ENCODE measurements at regions not wholly inside any gene's neighbourhood (a gene's known extent, or its start where the extent isn't known, plus 50 kb on each side); places are given as distances from the start of the nearest gene placed in this dataset.
"Not testable (repeated sequence)": the region's sequence is repeated elsewhere in the genome, so short reads cannot be mapped to it uniquely, and the experiment has no call there.

DNA sequence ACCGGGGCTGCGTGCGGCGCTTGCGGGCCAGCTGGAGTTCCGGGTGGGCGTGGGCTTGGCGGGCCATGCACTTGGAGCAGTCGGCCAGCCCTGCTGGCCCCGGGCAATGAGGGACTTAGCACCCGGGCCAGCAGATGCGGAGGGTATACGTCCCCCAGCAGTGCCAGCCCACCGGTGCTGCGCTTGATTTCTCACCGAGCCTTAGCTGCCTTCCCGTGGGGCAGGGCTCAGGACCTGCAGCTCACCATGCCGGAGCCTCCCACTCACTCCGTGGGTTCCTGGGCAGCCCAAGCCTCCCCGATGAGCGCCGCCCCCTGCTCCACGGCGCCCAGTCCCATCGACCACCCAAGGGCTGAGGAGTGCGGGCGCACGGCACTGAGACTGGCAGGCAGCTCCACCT, 51.4 kb upstream of the INPP4B start:
- not testable (repeated sequence) for DNase-seq (ENCODE audit: low spot score)

DNA sequence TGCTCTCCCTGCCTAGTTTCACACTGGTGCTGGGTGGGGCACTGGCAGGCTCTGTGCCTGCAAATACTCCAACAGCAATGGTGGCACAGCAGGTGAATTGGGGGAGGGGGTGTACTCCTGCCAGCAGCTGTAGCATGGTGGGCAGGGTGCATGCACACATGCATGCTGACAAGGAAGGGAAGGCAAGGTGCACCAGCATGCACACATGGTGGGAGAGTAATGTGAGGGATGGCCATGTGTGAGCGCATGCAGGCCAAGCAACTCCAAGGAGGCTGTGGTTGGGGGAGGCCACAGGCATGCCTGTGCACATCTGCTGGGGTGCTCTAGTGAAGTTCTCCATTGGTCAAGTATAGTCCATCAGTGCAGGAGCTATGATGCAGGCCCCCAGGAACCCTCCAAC, 54.5 kb upstream of the INPP4B start:
- no peak for DNase-seq (ENCODE audit: low spot score)

DNA sequence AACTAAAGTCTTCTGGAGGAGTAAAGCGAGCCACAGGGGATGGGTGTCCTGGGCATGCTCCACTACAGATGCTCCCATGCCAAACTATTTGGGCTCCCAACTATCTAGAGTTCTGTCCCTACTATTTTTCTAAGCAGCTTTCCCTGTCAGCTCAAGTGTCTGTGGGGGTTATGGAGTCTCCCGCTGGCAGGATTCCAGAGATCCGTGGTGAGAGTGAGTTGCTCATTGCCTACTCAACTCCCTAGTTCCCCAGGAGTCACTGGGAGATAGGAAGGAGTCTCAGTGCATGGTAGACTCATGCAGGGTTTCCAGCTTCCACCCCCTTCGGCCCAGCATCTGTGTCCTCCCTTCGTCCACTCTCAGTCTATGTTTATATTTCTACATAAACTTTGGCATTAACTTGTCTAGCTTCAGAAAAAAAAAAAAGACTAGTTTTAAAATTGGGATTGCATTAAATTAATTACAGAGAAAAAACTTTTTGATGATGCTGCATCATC, 55.1 kb upstream of the INPP4B start:
- no peak for DNase-seq (ENCODE audit: low spot score)

DNA sequence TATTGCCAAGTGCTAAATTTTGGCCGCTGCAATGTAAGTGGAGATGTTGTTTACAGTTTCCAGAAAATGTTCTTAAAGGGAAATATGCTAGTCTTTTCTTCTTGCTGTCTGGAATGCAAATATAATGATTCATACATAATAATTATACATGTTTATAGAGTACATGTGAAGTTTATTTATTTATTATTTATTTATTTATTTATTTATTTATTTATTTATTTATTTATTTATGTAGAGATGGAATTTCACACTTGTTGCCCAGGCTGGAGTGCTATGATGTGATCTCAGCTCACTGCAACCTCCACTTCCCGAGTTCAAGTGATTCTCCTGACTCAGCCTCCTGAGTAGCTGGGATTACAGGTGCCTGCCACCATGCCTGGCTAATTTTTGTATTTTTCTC, 57.5 kb upstream of the INPP4B start:
- not testable (repeated sequence) for DNase-seq (ENCODE audit: low spot score)

DNA sequence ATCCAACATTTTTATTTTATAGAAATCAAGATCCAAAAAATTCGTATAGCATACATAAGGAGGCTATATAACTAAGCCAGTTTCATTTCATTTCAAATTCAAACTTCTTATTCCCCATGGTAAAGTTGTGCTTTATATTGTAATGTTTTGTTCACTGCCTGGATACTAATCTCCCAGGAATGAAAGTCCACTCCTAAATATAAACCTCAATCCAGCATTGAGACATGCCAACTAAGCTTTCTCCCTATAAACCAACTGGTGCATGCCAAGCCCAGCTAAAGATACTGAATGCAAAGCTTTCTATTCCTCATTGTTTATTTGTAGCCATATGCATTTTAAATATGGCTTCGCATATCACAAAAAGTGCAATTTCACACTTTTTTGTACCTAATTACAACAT, 63.8 kb upstream of the INPP4B start:
- DNase-seq (ENCODE audit: low spot score), result no peak

DNA sequence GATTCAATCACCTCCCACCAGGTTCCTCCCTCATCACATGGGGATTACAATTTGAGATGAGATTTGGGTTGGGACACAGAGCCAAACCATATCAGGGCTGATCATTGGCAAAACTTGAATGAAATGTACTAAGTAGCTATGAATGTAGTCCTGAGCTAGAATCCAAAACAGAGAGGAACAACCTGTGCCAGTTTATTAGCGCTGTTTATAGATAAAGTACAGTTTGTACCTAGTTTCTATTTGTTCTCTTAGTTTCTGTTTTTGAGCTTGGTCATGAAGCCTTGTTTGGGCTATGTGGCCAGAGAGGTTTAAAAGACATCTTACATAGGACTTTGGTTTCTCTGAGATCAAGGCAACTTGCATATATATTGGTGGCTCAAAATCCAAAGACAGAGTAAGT, 66.9 kb upstream of the INPP4B start:
- no peak for DNase-seq (ENCODE audit: low spot score)

DNA sequence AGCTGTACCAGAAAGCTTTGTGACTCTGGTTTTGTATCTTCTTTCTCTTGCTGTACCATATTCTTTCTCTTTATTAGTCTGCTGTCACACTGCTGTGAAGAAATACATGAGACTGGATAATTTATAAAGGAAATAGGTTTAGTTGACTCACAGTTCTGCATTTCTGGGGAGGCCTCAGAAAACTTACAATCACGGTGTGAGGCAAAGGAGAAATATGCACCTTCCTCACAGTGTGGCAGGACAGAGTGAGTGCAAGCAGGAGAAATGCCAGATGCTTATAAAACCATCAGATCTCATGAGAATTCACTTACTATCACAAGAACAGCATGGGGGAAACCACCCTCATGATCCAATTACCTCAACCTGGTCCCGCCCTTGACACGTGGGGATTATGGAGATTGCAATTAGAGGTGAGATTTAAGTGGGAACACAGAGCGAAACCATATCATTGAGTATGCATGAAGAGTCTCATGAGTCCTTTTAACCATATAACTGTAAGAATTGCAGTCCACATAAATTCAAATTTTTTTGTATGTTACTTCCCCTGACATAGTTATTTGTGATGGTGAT, 67.4 kb upstream of the INPP4B start:
- DNase-seq (ENCODE audit: low spot score), result no peak

DNA sequence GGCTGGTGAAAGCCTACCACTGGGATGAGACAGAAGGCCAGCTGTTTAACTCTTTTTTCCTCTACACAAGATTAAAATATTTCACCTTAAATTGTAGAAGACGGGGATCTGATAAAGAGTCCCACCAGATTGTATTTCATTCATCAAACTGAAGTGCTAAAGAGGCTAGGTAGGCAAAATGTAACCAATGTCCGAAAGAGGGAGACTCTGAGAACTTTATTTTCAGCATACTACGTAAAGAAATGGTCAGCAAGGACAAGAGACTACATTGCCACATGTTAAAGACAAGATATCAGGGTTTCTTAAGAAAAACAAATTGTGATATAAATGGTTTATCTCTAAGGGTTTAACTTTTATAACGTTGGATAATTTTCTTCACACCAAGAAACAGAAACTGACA, 71.6 kb upstream of the INPP4B start:
- no peak for DNase-seq (ENCODE audit: low spot score)

DNA sequence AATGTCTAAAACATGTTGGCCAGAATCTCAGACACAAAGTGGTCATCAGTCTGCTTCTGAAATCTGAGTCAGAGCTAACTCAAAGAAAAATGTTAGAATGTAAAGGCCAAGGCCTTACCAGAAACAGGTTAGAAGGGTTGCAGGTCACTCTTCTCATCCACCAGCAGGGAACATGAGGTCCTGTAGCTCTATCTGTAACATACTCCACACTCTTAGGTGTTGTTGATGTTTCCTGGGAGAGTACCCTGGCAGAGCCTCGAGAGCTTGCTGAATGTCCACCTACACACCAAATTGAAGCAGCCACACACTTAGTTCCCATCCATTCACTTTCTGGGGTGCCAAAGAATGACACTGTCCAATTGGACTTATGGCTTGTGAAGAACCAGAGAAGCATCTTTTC, 76.6 kb upstream of the INPP4B start:
- DNase-seq (ENCODE audit: low spot score), result no peak

DNA sequence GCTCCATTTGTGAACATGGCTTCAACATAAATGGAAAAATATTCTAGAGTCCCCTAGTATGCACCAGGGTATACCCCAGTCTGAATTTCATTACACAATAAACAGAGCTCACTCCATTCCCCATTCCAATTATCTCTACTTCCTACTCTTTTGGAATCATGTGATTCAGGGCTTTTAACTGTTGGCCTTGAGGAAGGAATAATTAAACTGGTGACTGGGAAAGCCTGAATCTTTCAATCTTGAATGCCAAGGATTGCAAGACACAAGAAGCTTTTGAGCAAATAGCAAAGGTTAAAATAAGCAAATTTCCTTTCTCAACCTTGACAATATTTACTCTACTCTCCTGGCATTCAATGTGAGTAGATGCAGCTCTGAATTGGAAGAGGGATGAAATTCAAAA, 77.5 kb upstream of the INPP4B start:
- no peak for DNase-seq (ENCODE audit: low spot score)

DNA sequence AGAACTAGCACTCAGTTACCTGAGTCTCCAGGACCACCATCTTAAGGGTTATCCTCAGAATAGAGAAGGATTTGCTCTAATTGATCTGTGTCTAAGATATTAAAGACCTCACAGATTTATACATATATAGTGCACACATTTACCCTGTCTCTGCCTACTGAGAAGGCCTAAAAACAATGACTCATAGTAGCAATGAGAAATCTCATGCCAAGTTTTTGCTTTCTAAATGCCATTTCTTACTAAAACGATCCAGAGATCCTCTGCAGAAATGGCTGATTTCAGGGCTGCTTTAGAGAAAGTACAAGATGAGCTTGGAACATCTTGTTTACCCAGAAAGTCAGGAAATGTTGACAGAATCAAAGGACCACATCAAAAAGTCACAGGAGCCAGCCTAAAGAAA, 79.1 kb upstream of the INPP4B start:
- no peak for DNase-seq (ENCODE audit: low spot score)

DNA sequence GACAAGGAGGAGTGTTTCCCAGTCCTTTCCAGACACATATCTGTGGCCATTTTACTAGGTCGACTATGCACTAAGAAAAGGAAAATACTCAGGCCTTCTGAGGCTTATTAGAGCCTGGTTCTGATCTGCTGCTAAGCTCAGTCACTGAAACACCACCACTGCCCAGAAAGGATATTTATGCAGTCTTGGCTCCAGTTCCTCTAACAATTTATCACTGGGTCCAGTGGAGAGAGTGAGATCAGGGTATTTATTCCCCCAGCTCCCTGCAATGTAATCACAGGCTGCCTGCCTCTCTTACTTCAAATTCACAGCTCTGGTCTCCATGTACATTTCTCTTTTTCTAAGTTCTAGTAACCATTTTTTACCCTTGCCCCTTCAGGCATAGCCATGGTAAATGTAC, 81.6 kb upstream of the INPP4B start:
- no peak for DNase-seq (ENCODE audit: low spot score)

DNA sequence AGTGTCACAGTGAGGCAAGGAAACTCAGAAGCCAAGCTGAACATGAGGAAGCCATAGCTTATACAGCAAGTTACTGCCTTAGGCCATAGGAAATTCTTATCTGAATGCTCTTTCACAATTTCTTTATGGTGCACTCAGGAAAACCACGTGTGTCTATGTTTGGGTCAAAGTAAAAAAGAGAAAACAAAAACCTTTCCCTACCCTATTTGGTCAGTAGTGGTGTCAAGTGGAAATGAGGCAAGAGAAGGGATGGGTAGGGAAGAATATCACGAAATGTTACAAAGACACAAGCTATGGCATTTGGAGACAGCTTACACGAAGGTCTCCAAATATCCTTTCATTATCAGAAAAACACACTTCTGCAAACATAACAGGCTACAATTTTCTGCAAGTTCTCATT, 83.4 kb upstream of the INPP4B start:
- no peak for DNase-seq (ENCODE audit: low spot score)

DNA sequence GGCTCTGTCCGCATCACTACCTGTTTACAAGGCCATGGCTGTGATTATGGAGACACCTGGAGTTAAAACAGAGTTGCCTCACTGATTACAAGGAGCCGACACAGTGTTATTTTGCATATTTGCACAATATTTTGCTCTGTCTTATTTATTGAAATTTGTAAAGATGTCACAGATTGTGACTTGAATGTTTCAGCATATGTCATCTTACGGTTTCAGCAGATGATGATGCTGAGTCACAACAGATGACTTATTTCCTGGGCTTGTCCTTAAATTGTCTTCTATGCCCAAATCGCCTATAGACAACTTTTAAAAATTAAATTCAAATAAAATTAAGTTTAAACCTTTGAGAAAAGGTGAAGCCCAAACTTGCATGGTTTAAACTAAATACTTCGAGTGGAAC, 87.1 kb upstream of the INPP4B start:
- no peak for DNase-seq (ENCODE audit: low spot score)

DNA sequence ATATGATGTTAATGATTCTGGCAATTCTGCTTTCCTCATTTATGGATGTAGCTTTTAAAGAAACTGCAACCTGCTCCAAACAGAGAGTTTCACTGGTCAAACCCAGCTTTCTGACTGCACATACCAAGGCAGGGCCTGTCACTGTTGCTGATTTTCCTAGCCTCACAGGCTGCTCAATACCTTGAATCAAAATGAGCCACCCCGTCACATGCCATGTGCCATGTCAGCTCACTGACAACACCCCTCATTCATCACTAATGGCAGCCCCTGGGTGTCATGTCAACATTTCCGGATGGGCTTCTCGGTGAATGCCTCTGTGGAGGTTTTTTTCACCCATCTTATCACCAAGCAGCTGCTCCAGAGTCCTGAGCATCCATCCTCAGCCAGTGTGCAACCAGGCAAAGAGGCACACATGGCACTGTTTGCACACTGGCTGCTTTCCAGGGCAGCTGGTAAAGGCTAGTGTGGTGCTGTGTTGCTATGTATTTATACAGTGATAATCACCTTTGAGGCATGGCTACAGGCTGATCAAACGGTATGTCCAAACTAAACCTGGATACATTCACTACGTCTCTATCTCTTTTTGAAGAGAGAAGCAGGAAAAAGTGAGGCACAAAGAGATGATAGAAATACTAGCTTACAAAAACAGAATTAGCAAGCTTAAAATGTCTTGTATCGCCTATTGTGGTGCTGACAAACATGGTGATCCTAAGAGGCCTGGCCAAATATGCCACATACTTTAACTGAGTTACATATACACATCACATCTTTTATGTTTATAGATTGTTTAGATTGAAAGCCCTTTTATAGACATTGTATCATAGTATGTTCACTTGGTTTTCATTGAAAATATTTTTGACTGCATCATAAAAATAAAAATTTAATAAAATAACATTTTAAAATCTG, 94.6 kb upstream of the INPP4B start:
- no peak for DNase-seq (ENCODE audit: low spot score)

DNA sequence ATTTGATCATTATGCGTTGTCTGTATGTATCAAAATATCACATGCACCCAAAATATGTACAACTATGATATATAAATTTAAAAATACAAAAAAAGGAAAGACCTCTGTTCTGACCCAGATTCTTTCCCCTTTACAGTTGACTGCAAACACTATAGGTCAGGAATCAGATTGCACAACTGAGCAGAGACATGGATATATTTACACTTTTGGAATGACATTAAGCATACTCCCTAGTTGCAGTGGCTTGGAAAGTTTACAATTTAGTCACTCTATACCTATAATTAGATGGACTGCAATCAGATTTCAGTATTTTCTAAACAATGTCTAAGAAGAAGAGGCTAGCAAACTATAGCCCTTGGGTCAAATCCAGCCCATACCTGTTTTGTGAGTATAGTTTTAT, 98.5 kb upstream of the INPP4B start:
- DNase-seq (ENCODE audit: low spot score), result no peak

DNA sequence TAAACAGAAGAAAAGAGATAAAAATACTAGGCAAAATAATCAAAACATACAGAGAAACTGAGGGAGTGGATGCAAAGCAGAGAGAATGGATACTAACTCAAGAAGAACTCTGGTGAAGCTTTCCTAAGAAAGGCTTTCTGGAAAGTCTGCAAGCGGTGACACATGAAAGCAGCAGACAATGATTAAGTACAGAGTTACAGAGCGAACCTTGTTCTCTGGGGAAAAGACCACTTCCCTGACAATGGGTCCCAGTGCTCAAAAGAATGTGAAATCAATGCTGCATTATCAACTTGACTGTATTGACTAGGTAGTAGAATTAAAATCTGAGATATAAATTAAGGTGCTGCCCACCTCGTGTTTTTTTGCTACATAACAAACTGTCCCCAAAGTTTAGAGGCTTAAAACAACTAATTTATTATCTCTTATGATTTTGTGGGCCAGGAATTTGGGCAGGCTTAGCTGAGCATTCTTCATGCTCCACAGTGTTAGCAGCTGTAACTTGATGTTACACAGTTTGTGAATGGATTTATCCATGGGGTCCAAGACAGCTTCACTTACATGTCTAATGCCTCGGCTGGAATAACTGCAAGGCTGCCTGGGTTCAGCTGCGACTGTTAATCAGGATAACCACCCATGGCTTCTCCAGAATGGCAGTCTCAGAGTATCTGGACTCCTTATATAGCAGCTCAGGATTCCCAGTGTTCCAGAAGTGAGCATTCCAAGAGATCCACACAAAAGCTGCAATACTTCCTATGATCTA, 106.9 kb upstream of the INPP4B start:
- DNase-seq (ENCODE audit: low spot score), result no peak

DNA sequence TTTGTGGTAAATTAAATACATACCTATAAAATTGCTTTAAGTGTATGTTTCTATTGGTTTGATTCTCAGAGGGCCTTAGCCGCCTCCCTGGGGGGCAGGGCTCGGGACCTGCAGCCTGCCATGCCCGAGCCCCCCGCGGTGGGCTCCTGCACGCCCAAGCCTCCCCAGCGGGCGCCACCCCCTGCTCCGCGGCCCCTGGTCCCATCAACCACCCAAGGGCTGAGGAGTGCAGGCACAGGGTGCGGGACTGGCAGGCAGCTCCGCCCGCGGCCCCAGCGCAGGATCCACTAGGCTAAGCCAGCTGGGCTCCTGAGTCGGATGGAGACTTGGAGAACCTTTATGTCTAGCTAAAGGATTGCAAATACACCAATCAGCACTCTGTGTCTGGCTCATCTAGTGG, 108.3 kb upstream of the INPP4B start:
- no peak for DNase-seq (ENCODE audit: low spot score)

DNA sequence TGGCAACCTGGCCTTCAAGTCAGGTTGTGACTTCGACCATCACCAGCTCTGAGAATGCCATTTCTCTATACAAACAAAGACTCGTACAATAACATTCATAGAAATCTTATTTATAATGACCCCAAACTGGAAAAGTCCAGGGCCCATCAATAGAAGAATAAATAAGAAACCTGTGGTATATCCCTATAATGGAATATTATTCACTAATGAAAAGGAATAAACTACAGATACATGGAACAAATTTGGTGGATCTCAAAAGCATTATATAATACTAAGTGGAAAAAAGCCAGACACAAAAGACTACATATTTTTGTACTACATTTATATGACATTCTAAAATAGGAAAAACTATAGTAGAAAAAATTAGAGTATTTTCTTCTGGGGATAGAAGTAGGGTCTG, 109.4 kb upstream of the INPP4B start:
- DNase-seq (ENCODE audit: low spot score), result no peak

DNA sequence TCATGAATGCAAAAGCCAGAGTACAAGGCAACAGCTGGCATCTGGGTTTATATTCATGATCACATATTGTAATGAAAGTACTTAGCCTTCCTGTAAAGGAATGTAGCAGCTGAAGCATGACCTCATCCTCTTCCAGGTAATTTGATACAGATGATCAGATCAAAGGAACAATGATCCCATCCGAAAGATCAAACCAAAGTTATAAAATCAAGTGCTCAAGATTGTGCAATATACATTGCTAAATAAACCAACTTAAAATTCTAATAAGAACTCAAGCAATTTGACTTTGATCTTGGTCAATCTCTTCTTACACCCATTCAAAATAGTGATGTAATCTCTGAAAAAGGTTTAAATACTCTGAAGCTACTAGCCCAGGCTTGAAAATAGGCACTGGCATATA, 113.1 kb upstream of the INPP4B start:
- DNase-seq (ENCODE audit: low spot score), result no peak

DNA sequence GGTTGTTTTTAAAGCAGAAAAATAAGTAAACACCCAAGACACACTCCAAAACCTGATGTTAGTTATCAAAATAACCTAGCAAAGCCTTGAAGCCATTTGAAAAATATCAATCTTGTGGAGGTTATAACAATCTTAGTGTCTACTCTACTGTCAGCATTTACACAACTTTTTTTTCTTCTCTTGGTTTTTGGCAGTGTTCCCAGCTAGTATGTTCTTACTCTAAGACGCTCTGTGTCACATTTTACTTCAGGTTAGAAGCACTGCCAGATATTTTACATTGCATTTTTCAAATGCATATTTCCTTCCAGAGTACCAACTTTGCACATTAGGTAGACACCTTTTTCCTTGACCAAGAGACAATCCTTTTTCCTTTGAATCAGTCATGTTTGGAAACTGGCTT, 114.0 kb upstream of the INPP4B start:
- DNase-seq (ENCODE audit: low spot score), result no peak

DNA sequence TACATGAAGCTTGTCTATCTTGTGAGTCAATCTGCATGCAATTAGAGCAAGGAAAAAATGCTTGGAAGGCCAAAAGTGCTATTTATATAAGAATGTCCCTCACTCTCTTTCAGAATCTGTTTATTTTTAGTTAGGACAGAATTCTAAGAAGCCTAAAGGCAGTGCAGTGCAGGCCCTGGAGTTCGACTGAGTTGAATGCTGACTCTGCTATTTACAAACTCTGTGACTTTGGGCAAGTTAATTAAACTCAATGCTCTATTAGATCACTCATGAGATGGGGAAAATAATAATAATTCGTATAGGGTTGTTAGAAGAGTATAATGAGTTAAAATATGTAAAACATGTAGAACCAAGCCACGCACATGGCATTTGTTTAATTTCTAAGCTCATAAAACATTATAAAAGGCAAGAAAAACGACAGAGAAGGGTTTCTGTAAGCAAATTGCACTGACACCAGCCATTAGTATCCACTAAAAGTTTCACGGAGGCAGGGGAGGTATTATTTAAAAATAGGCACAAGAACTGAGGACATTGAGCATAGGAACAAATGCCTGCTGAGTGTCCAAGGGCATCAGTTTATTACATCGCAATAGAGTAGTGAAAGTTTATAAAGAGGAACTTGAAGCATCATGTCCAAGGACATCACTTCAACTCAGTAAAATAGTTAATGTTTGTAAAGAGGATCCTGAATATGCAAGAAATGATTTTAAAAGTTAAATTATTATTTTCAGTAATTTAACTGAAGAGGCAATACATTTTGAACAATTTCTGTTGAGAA, 115.0 kb upstream of the INPP4B start:
- peak; percentile 36 for DNase-seq (ENCODE audit: low spot score)

Measured in globus pallidus (tissue), 1 donor.